HG03521 (cell line): ENCODE measurements at regions not wholly inside any gene's neighbourhood (a gene's known extent, or its start where the extent isn't known, plus 50 kb on each side); places are given as distances from the start of the nearest gene placed in this dataset.
A peak's percentile ranks its signal among the peaks of the same experiment; 100 is the strongest.
"Not testable (repeated sequence)": the region's sequence is repeated elsewhere in the genome, so short reads cannot be mapped to it uniquely, and the experiment has no call there.

Source experiments
- ATAC-seq: cut with Tn5 transposase; IDR thresholded peaks from one replicate; pipeline ENCODE4 v1.9.1; 2021; ENCODE audit warnings: mild to moderate bottlenecking, moderate library complexity; ENCODE audit not compliant: unreplicated experiment

DNA sequence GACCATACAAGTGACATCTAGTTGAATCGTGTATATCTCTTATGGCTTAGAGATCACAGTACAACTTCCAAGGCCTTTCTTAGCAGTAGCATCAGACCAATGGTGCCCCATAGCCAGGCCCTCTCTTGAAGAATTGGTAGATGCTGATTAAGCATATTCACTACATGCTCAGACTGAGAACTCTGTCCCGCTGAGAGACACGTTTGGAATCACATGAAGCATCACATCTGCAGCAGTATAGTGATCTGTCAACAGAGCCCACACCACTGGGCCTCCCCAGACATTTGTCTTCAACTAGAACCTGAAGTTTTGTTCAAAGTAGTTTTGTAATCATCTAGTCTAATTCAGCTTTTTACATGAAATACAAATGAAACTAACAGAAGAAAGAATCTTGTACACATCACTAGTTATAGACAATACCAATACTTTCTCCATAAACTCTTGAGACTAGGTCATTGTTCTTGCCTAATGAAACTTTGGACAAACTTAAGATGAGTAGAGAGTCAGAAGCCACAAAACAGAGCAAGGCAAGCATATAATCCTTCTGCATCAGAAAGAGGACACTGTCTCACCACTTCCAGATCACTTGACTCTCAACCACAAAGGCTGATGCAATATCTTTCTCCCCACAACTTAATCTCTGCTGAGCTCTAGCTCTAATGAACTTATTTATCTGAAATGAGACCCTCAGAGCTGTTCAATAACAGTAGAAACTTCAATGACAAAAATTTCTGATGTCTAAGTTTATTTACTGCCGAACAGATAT is 182.7 kb downstream of the TBX18 start:
- no peak for ATAC-seq

- ATAC-seq, result no peak
Observed at GRCh38 chr6:84579404-84579803, 185.0 kb downstream of the TBX18 start.

GRCh38 chr6:84576029-84576428 is 188.4 kb downstream of the TBX18 start:
- no peak for ATAC-seq

GRCh38 chr6:84575264-84575663 is 189.1 kb downstream of the TBX18 start:
- peak; percentile 87 for ATAC-seq

DNA sequence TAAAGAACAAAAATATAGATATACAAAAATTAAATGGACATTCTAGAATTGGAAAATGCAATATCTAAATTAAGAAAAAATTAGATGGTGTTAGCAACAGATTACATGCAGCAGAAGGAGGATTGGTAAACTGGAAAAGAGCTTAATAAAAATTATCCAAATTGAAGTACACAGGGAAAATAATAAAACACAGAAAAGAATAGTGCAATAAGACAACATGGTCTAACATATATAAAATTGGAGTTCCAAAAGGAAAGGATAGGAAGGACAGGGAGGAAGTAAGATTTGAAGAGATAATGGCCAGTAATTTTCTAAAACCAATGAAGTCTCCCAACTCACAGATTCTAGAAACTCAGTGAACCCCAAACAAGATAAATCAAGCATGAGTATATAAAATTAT is 194.5 kb downstream of the TBX18 start:
- ATAC-seq, result no peak

- ATAC-seq, result no peak
Observed at GRCh38 chr6:84568971-84569370, 195.4 kb downstream of the TBX18 start.

- ATAC-seq, result not testable (repeated sequence)
Observed at GRCh38 chr6:84565718-84566117, 198.7 kb downstream of the TBX18 start.

GRCh38 chr6:84560436-84561390 is 203.7 kb downstream of the TBX18 start:
- ATAC-seq, result no peak

DNA sequence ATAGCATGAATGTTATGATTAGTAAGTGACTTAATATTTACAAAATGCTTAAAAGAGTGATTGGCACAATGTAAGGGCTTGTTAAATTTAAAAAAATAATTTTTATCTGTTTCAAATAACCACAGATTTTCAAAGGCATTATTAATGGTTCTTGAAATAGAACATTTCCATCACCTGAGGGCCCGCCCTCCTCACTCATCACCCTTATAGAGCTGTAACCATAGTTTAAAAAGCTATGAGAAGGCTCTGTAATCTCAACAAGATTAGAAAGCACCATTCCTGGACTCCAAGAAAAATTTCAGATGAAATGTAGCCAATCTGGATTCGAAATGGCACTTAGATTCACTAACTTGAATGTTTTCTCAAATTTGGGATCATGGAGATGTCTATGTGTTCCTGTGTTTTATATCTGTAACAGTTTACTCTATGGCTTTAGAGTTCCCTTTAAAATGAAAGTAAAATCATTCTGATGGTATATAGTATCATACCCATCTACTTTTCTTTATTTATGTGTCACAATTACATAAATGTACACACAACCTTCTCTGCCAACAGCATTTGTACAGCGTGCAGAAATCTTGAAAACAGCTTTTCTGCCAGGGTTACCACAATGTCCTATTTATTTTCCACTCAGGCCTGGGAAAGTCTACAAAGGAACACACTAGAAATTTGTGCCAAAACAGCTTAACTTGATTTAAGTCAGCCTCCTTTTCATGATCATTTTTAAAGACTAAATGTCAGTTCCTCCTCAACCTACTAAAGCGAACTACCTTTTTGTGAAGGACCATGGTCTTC is 207.7 kb downstream of the TBX18 start:
- ATAC-seq, result no peak

DNA sequence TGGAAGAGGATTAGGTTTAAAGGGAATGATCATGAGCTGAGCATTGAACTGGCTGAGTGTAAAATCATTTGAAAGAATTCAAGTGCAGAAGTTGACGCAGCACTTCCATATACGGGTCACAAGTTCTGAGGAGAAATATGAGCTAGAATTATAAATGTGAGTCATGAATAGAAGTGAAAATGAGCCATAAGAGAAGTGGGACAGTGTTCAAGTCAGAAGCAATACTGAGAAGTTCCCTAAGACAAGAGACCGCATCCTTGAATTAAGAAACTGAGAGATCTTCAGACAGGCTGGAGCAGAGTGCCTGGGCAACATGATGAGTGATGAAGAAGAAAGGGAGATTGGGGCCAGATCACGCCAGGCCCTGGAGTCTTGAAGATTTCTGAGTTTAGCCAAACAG is 209.7 kb downstream of the TBX18 start:
- ATAC-seq, result no peak

DNA sequence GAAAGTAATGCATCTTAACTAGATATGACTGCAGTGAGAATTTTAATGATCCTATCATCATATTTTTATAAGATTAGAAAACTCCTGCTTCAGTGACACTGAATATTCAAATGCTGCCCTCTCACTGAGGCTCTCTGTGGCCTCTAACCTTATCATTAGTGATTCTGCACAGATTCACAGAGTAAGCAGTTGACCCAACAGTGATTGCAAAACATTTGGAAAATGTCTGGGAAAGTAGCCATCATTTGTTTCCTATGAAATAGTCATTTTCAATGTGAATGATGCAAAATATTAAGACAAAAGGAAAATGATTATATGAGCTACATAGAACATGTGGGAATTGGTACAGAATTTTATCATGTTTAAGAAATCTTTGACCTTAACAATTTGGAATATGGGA is 210.3 kb downstream of the TBX18 start:
- ATAC-seq, result no peak

GRCh38 chr6:84553527-84553926 is 210.9 kb downstream of the TBX18 start:
- no peak for ATAC-seq

DNA sequence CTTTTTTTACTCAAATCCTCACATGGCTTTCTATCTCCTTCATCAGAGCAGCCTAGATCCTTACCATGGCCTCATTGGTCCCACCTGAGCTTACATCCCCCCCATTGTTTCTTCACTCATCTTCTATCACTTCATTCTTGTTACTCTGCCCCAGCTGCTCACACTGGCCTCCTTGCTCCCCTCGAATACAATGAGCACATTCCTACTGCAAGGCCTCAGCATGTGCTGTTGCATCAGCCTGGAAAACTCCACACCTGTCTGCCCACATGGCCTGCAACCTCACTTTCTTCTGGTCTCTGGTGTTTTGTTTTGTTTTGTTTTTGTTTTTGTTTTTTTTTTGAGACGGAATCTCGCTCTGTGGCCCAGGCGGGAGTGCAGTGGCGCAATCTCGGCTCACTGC is 212.6 kb downstream of the TBX18 start:
- no peak for ATAC-seq

DNA sequence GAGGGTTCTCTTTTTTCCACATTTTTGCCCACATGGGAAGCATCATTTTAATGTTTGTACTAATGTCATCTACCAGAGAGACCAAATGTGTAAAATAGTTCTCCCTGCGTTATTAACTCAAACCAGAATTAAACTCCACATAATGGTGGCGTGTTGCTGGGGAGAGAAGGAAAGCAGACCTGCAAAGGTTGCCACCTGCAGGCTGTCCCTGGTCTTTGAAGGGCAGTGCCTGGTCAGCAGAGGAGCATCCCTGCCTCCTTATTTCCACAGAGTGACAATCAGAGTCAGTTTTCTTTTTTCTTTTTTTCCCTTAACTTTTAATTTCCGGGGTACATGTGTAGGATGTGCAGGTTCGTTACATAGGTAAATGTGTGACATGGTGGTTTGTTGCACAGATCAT is 214.5 kb downstream of the TBX18 start:
- no peak for ATAC-seq

DNA sequence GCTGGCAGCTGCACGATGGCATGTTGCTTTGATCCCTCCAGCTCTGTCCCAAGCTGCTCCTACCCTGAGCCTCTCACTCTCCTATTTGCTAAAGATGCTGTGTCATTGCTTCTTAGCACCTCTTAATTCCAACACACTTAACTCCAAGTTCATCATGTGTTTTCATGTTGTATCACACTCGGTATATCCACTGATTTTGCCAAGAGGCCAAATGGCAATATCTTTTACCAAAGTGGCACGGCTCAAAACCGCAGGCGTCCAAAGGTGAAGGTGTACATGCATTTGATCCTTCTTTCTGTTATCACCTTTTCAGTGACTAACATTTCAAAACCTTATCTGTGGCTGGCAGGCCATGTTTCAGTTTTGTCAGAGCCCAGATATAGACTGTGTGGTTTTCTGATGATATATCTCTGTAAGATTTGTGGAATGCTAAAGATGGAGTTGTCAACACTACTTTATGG is 217.0 kb downstream of the TBX18 start:
- ATAC-seq, result no peak

DNA sequence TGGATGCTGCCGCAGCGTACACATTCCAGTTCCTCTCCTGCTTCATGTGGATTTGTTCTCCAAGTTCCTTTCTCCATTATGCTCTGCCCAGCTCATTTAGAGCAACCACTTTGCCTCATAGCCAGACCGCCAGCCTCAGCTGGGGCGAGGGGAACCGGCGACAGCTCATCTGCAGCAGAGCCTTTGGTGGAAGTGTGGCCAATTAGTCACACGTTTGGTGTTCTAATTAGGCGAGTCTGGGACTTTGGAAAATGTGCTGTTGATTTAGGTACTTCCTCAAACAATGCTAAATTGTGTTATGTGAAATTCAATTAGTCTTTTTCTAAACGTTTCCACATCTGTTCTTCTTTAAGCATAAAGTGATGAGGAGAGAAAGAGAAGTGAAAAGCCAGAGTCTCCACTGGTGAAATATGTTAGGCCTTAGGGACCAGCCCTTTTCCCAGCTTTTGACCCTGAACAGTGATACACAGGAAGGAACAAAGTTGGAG is 217.9 kb downstream of the TBX18 start:
- no peak for ATAC-seq

DNA sequence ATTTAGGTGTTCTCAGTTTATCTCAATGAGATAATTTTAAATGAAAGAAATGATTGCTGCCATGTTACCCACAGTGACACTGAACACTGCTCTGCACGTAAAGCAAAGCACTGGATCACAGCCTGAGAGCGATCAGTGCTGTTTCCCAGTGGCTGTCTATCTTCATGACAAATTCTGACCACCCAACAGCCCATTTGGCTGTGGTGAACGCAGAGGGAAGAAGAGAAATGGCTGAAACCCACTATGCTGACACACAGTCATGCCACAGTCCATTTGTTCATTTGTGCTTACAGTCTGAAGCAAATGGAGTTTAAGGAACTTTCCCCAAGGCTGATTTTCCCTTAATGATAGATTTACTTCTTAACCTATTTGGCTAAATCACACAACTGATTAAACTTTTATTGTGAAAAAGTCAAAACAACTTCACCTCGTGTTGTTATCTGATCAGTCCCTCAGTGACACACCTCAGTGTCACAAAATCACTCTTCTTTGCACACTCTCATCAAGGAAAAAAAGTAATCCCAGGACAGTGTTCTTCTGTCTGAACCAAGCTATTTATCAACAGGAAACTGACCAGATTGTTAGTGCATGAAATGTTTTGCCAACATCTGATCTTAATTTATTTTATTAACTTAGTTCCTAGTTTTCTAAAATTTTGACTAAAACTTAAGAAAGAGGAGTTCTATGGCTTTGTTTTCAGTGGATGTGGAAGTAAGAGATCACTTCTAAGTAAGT is 225.1 kb downstream of the TBX18 start:
- no peak for ATAC-seq

GRCh38 chr6:84536885-84537638 is 227.3 kb downstream of the TBX18 start:
- no peak for ATAC-seq

GRCh38 chr6:84528201-84528600 is 236.2 kb downstream of the TBX18 start:
- no peak for ATAC-seq

- ATAC-seq, result no peak
Observed at GRCh38 chr6:84526631-84527030, 237.8 kb downstream of the TBX18 start.
